ENCODE measurements at regions not wholly inside any gene's neighbourhood (a gene's known extent, or its start where the extent isn't known, plus 50 kb on each side); places are given as distances from the start of the nearest gene placed in this dataset.

DNA sequence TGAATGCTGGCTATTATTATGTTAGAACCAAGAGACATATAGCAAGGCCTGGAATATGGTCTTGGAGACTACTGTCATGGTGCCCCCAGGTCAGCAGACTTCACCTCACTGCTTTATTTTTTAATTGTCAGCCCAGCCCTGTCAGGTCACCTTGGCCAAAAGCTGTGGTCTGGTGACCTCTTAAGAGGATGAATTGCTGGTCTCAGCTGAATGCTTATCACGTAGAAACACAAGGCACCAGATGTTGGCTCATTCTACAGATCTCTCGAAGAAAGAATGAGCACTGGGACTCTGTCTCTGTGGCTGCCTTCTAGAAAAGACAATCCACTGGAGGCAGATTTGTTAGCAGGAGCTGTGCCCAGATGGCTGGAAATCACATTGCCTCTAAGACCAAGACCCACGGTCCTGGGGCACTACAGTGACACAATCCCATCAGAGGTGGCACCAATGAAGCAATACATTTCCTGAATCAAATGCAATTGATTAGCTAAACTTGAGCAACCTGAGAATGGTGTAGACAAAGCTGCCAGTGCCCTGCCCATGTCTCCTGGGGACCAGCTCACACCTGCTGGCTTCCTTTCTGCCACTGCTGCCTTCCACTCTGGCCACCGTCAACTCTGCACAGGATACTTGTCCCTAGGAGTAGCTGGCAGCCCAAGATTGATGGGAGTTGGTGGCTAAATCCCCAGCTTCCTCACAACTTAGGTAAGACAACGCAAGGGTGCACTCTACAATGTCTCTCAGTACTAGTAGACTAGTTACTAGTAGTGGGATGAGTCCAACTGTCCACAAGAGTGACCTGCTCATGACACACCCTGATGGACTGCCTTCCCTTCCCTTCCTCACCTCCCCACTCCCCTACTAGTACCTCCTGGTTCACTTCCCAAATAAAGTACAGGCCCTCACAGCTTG lies 384.9 kb upstream of the PROK2 start:
- no peak overlapping the region for H3K4me3 ChIP-seq (ENCODE audit: control insufficient read depth, low read depth, low read length)
- no peak for DNase-seq (ENCODE audit: low read depth)
- TF ChIP-seq, protein P1, sequence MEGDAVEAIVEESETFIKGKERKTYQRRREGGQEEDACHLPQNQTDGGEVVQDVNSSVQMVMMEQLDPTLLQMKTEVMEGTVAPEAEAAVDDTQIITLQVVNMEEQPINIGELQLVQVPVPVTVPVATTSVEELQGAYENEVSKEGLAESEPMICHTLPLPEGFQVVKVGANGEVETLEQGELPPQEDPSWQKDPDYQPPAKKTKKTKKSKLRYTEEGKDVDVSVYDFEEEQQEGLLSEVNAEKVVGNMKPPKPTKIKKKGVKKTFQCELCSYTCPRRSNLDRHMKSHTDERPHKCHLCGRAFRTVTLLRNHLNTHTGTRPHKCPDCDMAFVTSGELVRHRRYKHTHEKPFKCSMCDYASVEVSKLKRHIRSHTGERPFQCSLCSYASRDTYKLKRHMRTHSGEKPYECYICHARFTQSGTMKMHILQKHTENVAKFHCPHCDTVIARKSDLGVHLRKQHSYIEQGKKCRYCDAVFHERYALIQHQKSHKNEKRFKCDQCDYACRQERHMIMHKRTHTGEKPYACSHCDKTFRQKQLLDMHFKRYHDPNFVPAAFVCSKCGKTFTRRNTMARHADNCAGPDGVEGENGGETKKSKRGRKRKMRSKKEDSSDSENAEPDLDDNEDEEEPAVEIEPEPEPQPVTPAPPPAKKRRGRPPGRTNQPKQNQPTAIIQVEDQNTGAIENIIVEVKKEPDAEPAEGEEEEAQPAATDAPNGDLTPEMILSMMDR (IDR thresholded peaks at IDR 0.05; ENCODE audit: control insufficient read depth, insufficient read depth, low read depth, low read length, missing control alignments), result no peak

DNA sequence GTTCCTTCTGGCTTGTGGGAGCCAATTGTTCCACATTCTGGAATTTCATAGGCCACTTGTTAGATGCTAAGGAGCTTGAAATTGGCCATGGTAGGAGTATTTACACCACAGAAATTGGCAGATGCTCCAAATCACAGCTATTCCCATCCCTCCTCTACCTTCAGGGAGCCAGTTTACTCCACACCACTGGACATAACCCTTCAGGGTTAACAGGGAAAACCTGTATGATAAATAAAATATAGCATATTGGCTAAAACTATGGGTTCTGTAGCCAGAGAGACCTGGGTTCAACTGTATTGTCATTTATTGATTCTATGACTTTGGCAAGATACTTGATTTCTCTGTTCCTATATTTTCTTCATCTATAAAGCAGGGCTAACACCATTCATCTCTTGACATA lies 384.2 kb upstream of the PROK2 start:
- H3K4me3 ChIP-seq (ENCODE audit: control insufficient read depth, low read depth, low read length), result no peak overlapping the region
- DNase-seq (ENCODE audit: low read depth), result no peak
- TF ChIP-seq, protein P1 (IDR thresholded peaks at IDR 0.05; ENCODE audit: control insufficient read depth, insufficient read depth, low read depth, low read length, missing control alignments), result no peak

DNA sequence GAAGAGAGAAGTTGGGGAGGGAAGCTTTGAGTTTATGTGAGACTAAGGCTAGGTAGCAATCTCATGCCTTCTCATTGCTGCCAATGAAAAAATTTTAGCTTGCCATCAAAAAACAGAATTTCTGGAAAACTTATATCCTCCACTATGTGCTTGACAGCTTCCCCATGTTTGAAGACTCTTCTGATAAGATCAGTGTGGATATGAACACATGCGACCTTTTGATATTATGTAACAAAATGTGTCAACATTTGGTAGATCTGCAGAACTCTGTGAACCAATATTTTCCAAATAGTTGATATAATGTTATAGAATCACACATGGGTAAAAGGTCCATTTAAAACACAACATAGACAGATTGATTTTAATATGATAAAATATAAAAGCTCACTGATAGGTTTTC lies 380.9 kb upstream of the PROK2 start:
- DNase-seq (ENCODE audit: low read depth), result no peak
- TF ChIP-seq, protein P1 (IDR thresholded peaks at IDR 0.05; ENCODE audit: control insufficient read depth, insufficient read depth, low read depth, low read length, missing control alignments), result no peak
- H3K4me3 ChIP-seq (ENCODE audit: control insufficient read depth, low read depth, low read length), result no peak overlapping the region

DNA sequence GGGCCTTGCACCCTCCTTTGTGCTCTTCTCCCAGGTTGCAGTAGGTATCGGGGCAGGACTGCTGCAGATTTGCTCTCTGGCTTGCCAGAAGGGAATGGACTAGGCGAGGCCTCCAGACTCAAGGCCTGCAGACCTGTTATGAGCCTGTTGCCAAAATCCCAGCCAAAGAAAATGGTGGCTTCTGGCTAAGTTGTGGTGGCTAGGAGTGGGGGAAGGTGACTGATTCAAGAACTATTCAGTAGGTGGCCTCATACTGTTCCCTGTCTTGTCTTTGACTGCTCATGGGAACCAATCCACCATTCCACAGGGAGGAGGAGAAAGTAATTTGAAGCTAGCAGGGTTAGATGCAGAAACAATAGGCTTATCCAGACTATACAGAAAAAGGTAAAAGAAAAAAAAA lies 380.4 kb upstream of the PROK2 start:
- DNase-seq (ENCODE audit: low read depth), result no peak
- H3K4me3 ChIP-seq (ENCODE audit: control insufficient read depth, low read depth, low read length), result no peak overlapping the region
- TF ChIP-seq, protein P1 (IDR thresholded peaks at IDR 0.05; ENCODE audit: control insufficient read depth, insufficient read depth, low read depth, low read length, missing control alignments), result no peak

DNA sequence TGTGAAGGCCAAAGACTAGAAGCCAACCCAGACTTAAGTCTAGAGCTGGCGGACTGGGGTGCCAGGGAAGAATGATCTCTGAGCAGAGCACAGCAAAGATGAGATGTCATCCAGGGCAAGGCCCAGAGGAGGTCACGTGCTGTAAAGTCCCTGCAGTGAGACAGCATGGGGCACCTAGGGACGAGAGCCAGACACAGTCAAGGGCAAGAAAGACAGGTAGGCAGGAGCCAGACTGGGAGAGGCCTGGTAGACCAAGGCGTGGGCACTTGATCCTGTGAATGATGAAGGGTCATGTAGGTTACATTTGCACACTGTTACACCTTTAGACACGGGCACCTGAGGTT lies 379.7 kb upstream of the PROK2 start:
- no peak overlapping the region for H3K4me3 ChIP-seq (ENCODE audit: control insufficient read depth, low read depth, low read length)
- TF ChIP-seq, protein P1 (IDR thresholded peaks at IDR 0.05; ENCODE audit: control insufficient read depth, insufficient read depth, low read depth, low read length, missing control alignments), result no peak
- DNase-seq (ENCODE audit: low read depth), result no peak

DNA sequence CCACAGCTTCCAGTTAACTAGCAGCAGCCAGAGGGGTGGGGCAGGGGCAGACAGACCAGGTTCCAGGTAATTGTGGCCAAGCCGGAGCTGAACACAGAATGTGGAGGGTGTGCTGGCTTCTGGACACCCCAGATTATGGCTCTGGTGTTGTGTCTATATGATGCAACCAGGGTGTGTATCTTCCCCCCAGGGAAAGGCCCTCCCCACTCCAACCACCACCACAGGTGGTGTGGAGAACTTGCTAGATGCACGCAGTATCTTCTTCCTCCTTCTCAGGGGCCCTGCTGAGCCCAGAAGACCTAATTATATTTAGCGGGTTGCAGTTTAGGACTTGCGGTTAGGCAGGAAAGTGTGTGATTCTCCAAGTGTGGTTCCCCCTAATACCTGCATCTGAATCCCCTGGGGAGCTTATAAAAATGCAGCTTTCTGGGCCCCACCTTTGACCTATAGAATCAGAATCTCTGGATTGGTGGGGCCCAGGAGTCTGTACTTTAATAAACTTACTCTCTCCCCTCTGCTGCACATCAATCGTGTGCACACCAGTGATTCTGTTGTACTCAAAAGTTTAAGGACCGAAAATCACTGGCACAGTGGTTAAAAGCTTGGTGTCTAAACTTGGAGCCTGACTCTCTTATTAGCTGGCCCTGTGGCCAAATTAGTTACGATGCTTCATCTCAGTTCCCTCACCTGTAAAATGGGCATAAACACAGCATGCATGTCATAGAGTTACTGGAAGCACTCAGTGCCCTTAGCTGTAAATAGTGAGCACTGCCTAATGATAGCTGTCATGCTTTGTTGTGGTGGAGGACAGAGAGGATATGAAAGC lies 379.1 kb upstream of the PROK2 start:
- H3K4me3 ChIP-seq (ENCODE audit: control insufficient read depth, low read depth, low read length), result no peak overlapping the region
- no peak for DNase-seq (ENCODE audit: low read depth)
- TF ChIP-seq, protein P1 (IDR thresholded peaks at IDR 0.05; ENCODE audit: control insufficient read depth, insufficient read depth, low read depth, low read length, missing control alignments), result no peak

All from AG09309 (cell line).